Astrocyte of the spinal cord (primary cell): ENCODE measurements at regions not wholly inside any gene's neighbourhood (a gene's known extent, or its start where the extent isn't known, plus 50 kb on each side); places are given as distances from the start of the nearest gene placed in this dataset.
A peak's percentile ranks its signal among the peaks of the same experiment; 100 is the strongest.
"Not testable (repeated sequence)": the region's sequence is repeated elsewhere in the genome, so short reads cannot be mapped to it uniquely, and the experiment has no call there.

Experiments
- DNase-seq: peaks from one replicate; pipeline ENCODE4 v3.0.0; 2011; ENCODE audit warnings: low read depth, low spot score
- H3K4me3 ChIP-seq: 2 replicates; pipeline ENCODE4 v1.5.1; 2011; ENCODE audit warnings: low read depth, mild to moderate bottlenecking, low read length, moderate library complexity
- CTCF ChIP-seq: IDR thresholded peaks from 2 replicates; pipeline ENCODE4 v1.5.1; 2012; ENCODE audit warnings: low read depth, mild to moderate bottlenecking, low read length, inconsistent platforms
- in situ Hi-C: cut with HindIII; loops from 2 replicates; pipeline ENCODE4 v1.10.0; 2017; ENCODE audit warnings: low sequenced_read_pairs

GRCh38 chr12:100083308-100083707 is 59.4 kb downstream of the BLTP3B start:
- DNase-seq = no peak
- TF ChIP-seq CTCF = no peak
- in situ Hi-C loops = no loop called here
- no peak overlapping the region for H3K4me3 ChIP-seq

GRCh38 chr12:100078777-100079176 is 63.9 kb downstream of the BLTP3B start:
- in situ Hi-C loops, DNase-seq: not testable (repeated sequence)

GRCh38 chr12:100077367-100077766 is 65.3 kb downstream of the BLTP3B start:
- in situ Hi-C loops = no loop called here
- H3K4me3 ChIP-seq = no peak overlapping the region
- peak; percentile 22 for TF ChIP-seq CTCF
- no peak for DNase-seq

More at GRCh38 chr12:100078777-100079176, 63.9 kb downstream of the BLTP3B start:
- H3K4me3 ChIP-seq = not testable (repeated sequence)

- H3K4me3 ChIP-seq = no peak overlapping the region
- in situ Hi-C loops = no loop called here
- TF ChIP-seq CTCF = no peak
- DNase-seq = no peak
Observed at GRCh38 chr12:100075598-100075997, 67.1 kb downstream of the BLTP3B start.

- in situ Hi-C loops = no loop called here
- H3K4me3 ChIP-seq = no peak overlapping the region
- DNase-seq = no peak
- no peak for TF ChIP-seq CTCF
Observed at GRCh38 chr12:100069795-100070194, 72.9 kb downstream of the BLTP3B start.

GRCh38 chr12:100068305-100068704 is 74.4 kb downstream of the BLTP3B start:
- TF ChIP-seq CTCF = no peak
- DNase-seq = no peak
- in situ Hi-C loops = no loop called here
- no peak overlapping the region for H3K4me3 ChIP-seq

- DNase-seq = no peak
- TF ChIP-seq CTCF = no peak
- no peak overlapping the region for H3K4me3 ChIP-seq
- in situ Hi-C loops = no loop called here
Observed at GRCh38 chr12:100061814-100062213, 77.1 kb upstream of the ANKS1B start.
